ENCODE measurements at regions not wholly inside any gene's neighbourhood (a gene's known extent, or its start where the extent isn't known, plus 50 kb on each side); places are given as distances from the start of the nearest gene placed in this dataset.

DNA sequence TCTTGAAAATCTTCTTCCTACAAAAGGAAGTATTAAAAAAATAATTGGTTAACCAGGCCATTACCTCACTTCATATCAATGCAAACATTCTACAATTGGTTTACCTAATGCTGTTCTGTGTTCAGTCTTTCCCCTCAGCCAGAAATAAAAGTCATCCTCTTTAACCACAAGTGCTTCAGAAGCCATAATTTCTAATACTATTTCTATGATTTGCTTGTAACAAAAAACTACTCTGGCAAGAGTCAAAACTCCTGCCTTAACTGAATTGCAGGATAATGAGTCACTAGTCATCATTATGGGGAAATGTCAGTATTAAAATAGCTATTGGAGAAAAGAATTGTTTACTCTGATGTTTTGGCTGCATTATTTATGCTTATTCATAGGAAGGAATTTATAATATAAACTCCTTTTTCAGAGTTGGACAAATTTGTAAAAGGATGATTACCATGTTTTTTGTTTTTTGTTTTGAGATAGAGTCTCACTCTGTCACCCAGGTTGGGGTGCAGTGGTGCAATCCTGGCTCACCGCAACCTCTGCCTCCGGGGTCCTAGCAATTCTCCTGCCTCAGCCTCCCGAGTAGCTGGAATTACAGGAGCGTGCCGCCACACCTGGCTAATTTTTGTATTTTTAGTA, 55.5 kb upstream of the ODAD2 start:
- no peak for DNase-seq
- Mint-ChIP-seq H3K4me3 (no peak overlapping the region), H3K27ac (no peak overlapping the region), H3K9me3 (ENCODE audit: low read depth) (peaks cover 1% of the 10 kb centered on the region), H3K27me3 (no peaks in the 10 kb centered on the region), H3K36me3 (ENCODE audit: low read depth) (peaks cover 32% of the 10 kb centered on the region), H3K4me1 (no peaks in the 10 kb centered on the region)
- ChIA-PET POLR2A (no interaction called here), CTCF (no interaction called here)
- intact Hi-C loops (cut with DNase I, micrococcal nuclease), result no loop called here
- no peak for ATAC-seq

GRCh38 chr10:28049286-28049685, 50.4 kb upstream of the ODAD2 start:
- peaks cover 9% of the 10 kb centered on the region for H3K36me3 Mint-ChIP-seq (ENCODE audit: low read depth)
- POLR2A ChIA-PET, result no interaction called here
- CTCF ChIA-PET, result interaction anchor here (0.6 kb wide), 1 partner anchor 23 kb away, joined by 3 read pairs; no protein-coding TSS in a partner anchor
- peaks cover 4% of the 10 kb centered on the region for H3K9me3 Mint-ChIP-seq (ENCODE audit: low read depth)
- no peak for DNase-seq
- ATAC-seq, result no peak
- no peak overlapping the region for H3K27ac Mint-ChIP-seq
- intact Hi-C loops (cut with DNase I, micrococcal nuclease), result no loop called here
- H3K4me3 Mint-ChIP-seq, result no peak overlapping the region
- no peaks in the 10 kb centered on the region for H3K4me1 Mint-ChIP-seq
- no peaks in the 10 kb centered on the region for H3K27me3 Mint-ChIP-seq
